H9 (cell line): ENCODE measurements at regions not wholly inside any gene's neighbourhood (a gene's known extent, or its start where the extent isn't known, plus 50 kb on each side); places are given as distances from the start of the nearest gene placed in this dataset.

ENCODE experiments used
- DNase-seq: peaks from one replicate; pipeline ENCODE4 v3.0.0-alpha.2; 2017
- H2AFZ ChIP-seq: one replicate; pipeline ENCODE4 v1.6.1; 2013; ENCODE audit warnings: mild to moderate bottlenecking, low read length, control low read depth, moderate library complexity
- H2AK5ac ChIP-seq: 2 replicates; pipeline ENCODE4 v1.6.1; 2013; ENCODE audit warnings: low read length, control low read depth, mixed read lengths; ENCODE audit not compliant: insufficient read length
- H2BK120ac ChIP-seq: one replicate; pipeline ENCODE4 v1.6.1; 2013; ENCODE audit warnings: low read depth, mild to moderate bottlenecking, low read length, control low read depth, inconsistent platforms; ENCODE audit not compliant: poor library complexity, severe bottlenecking
- H2BK12ac ChIP-seq: 2 replicates; pipeline ENCODE4 v1.6.1; 2013; ENCODE audit warnings: low read length, control low read depth, mixed read lengths, low read depth; ENCODE audit not compliant: insufficient read length
- H2BK15ac ChIP-seq: 2 replicates; pipeline ENCODE4 v1.6.1; 2013; ENCODE audit warnings: low read depth, low read length, control low read depth
- H2BK20ac ChIP-seq: one replicate; pipeline ENCODE4 v1.6.1; 2013; ENCODE audit warnings: low read depth, mild to moderate bottlenecking, low read length, control low read depth, inconsistent platforms; ENCODE audit not compliant: poor library complexity, severe bottlenecking
- H2BK5ac ChIP-seq: 2 replicates; pipeline ENCODE4 v1.6.1; 2013; ENCODE audit warnings: low read length, control low read depth, mixed read lengths; ENCODE audit not compliant: insufficient read length
- H3K14ac ChIP-seq: 2 replicates; pipeline ENCODE4 v1.6.1; 2013; ENCODE audit warnings: low read length, control low read depth; ENCODE audit not compliant: insufficient read depth
- H3K18ac ChIP-seq: 2 replicates; pipeline ENCODE4 v1.6.1; 2013; ENCODE audit warnings: low read depth, mild to moderate bottlenecking, mixed read lengths, low read length, control low read depth; ENCODE audit not compliant: insufficient read length
- H3K23ac ChIP-seq: 2 replicates; pipeline ENCODE4 v1.6.1; 2013; ENCODE audit warnings: low read length, control low read depth, mixed read lengths, low read depth; ENCODE audit not compliant: insufficient read length
- H3K23me2 ChIP-seq: 2 replicates; pipeline ENCODE4 v1.6.1; 2013; ENCODE audit warnings: low read depth, mild to moderate bottlenecking, mixed read lengths, low read length, control low read depth; ENCODE audit not compliant: insufficient read length, poor library complexity, severe bottlenecking
- H3K27ac ChIP-seq: 2 replicates; pipeline ENCODE4 v1.5.1; 2013; ENCODE audit warnings: low read length, control low read depth, mixed read lengths, low read depth; ENCODE audit not compliant: insufficient read length
- H3K27me3 ChIP-seq: 2 replicates; pipeline ENCODE4 v1.6.1; 2013; ENCODE audit warnings: low read length, control low read depth, inconsistent platforms; ENCODE audit not compliant: insufficient read depth
- H3K4ac ChIP-seq: 2 replicates; pipeline ENCODE4 v1.6.1; 2013; ENCODE audit warnings: low read depth, mild to moderate bottlenecking, control low read depth, inconsistent platforms, low read length, moderate library complexity
- H3K4me1 ChIP-seq: 2 replicates; pipeline ENCODE4 v1.6.1; 2013; ENCODE audit warnings: low read length, control low read depth, inconsistent platforms; ENCODE audit not compliant: insufficient read depth
- H3K4me2 ChIP-seq: 2 replicates; pipeline ENCODE4 v1.6.1; 2013; ENCODE audit warnings: low read length, control low read depth, mixed read lengths; ENCODE audit not compliant: insufficient read length, insufficient read depth
- H3K56ac ChIP-seq: 2 replicates; pipeline ENCODE4 v1.6.1; 2013; ENCODE audit warnings: low read depth, mild to moderate bottlenecking, mixed read lengths, low read length, control low read depth; ENCODE audit not compliant: insufficient read length
- H3K79me1 ChIP-seq: 2 replicates; pipeline ENCODE4 v1.6.1; 2013; ENCODE audit warnings: low read depth, mild to moderate bottlenecking, moderate library complexity, low read length, control low read depth, inconsistent platforms; ENCODE audit not compliant: insufficient read depth, poor library complexity, severe bottlenecking
- H3K79me2 ChIP-seq: 2 replicates; pipeline ENCODE4 v1.6.1; 2013; ENCODE audit warnings: low read length, control low read depth, inconsistent platforms; ENCODE audit not compliant: insufficient read depth
- H3K9ac ChIP-seq: 2 replicates; pipeline ENCODE4 v1.6.1; 2013; ENCODE audit warnings: low read length, control low read depth, mixed read lengths; ENCODE audit not compliant: insufficient read length; ENCODE audit errors: extremely low read depth
- H3K9me3 ChIP-seq: one replicate; pipeline ENCODE4 v1.6.1; 2013; ENCODE audit warnings: low read depth, low read length, inconsistent platforms; ENCODE audit not compliant: control insufficient read depth
- H3T11ph ChIP-seq: one replicate; pipeline ENCODE4 v1.6.1; 2013; ENCODE audit warnings: mild to moderate bottlenecking, low read length, control low read depth, inconsistent platforms
- H4K20me1 ChIP-seq: one replicate; pipeline ENCODE4 v1.6.1; 2013; ENCODE audit not compliant: control insufficient read depth, insufficient read length, insufficient read depth
- H4K5ac ChIP-seq: 2 replicates; pipeline ENCODE4 v1.6.1; 2013; ENCODE audit warnings: low read depth, mild to moderate bottlenecking, mixed read lengths, low read length, control low read depth; ENCODE audit not compliant: insufficient read length
- H4K8ac ChIP-seq: replicated peaks from 2 replicates; pipeline ENCODE4 v1.6.1; 2013; ENCODE audit warnings: low read length, control low read depth, mixed read lengths, low read depth; ENCODE audit not compliant: insufficient read length
- H4K91ac ChIP-seq: 2 replicates; pipeline ENCODE4 v1.6.1; 2013; ENCODE audit warnings: low read depth, mild to moderate bottlenecking, moderate library complexity, mixed read lengths, low read length, control low read depth; ENCODE audit not compliant: insufficient read length
- H3K27ac Mint-ChIP-seq, 3 experiments: 2 replicates in 2 of 3; 3 replicates in 1 of 3; pipeline ENCODE4 v1.8.0; 2020 to 2021; ENCODE audit warnings: mixed read lengths in 3 of 3, mild to moderate bottlenecking in 1 of 3, moderate library complexity in 1 of 3
- H3K27me3 Mint-ChIP-seq: 2 replicates; pipeline ENCODE4 v1.8.0; 2021; ENCODE audit warnings: low read depth, mild to moderate bottlenecking, moderate library complexity, mixed read lengths
- H3K36me3 Mint-ChIP-seq, 3 experiments: 2 replicates in 2 of 3; 3 replicates in 1 of 3; pipeline ENCODE4 v1.8.0; 2020 to 2021; ENCODE audit warnings: low read depth in 3 of 3, mixed read lengths in 3 of 3; ENCODE audit not compliant: insufficient read depth in 1 of 3
- H3K4me1 Mint-ChIP-seq, 2 experiments: 2 replicates each; pipeline ENCODE4 v1.8.0; 2020; ENCODE audit warnings: mixed read lengths in 2 of 2
- H3K4me3 Mint-ChIP-seq, 2 experiments: 2 replicates in 1 of 2; 3 replicates in 1 of 2; pipeline ENCODE4 v1.8.0; 2020 to 2021; ENCODE audit warnings: mild to moderate bottlenecking in 2 of 2, mixed read lengths in 2 of 2, moderate library complexity in 1 of 2
- H3K9me3 Mint-ChIP-seq, 2 experiments: 2 replicates in 1 of 2; 3 replicates in 1 of 2; pipeline ENCODE4 v1.8.0; 2020; ENCODE audit warnings: mild to moderate bottlenecking in 2 of 2, mixed read lengths in 2 of 2, moderate library complexity in 1 of 2
- CTCF ChIP-seq: fragments of 200-600 bp; sonication (generic); conservative IDR thresholded peaks from 3 replicates; pipeline ENCODE4 v1.8.0; 2021; ENCODE audit warnings: antibody characterized with exemption, mild to moderate bottlenecking
- WGBS: extraction: QIAGEN DNeasy Blood & Tissue Kit; methylation state at CpG from one replicate; pipeline ENCODE4 v1.1.7; 2013; ENCODE audit warnings: missing lambda C conversion rate, low lambda C conversion rate, mixed read lengths; ENCODE audit not compliant: insufficient read length; ENCODE audit errors: extremely low coverage; 5-methylcytosine and 5-hydroxymethylcytosine counted together

DNA sequence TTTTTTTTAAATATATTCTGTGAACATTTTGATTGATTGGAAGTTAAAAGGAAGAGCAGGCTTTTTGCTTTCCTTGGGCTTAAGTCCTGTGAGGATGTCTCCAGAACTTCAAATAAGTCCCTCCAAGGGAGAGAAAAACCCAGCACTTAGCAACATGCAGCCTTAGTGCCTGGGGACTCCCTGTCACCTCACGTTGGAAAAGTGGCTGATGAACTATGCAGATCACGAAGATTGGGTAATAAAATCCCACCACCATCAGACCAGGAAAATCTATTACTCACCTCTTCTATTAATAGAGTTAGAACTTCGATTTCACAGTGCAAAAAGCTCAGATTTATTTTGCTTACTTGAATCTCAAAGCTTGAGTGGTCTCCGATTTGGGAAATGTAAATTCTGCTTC, 507.0 kb downstream of the MAT2B start:
- Histone ChIP-seq H3K4me1 (no peaks in the 10 kb centered on the region), H2BK5ac (no peak overlapping the region)

More for the DNA sequence above, 507.0 kb downstream of the MAT2B start:
- H3K4ac ChIP-seq: no peak overlapping the region
- no peak overlapping the region for H2BK120ac ChIP-seq
- no peaks in the 10 kb centered on the region for H3K23me2 ChIP-seq
- no peak for DNase-seq
- H3K9ac ChIP-seq: no peak overlapping the region
- H2BK20ac ChIP-seq: no peak overlapping the region
- H3K56ac ChIP-seq: no peak overlapping the region
- H4K5ac ChIP-seq: no peak overlapping the region
- no peak overlapping the region for H3K18ac ChIP-seq
- H4K8ac ChIP-seq: no peak overlapping the region
- H3K79me2 ChIP-seq: no peaks in the 10 kb centered on the region
- no peak overlapping the region for H3K4me3 Mint-ChIP-seq
- no peaks in the 10 kb centered on the region for H3K27me3 Mint-ChIP-seq
- H3K9me3 ChIP-seq: no peaks in the 10 kb centered on the region
- H3K27ac Mint-ChIP-seq: 0 out of 7 replicates have a peak overlapping the region, but pooled peaks of 1 of the 3 experiments have one; percentile 19
- no CpG with 5 or more reads among the region's 4 CpGs for WGBS
- H3K14ac ChIP-seq: no peak overlapping the region
- no peak overlapping the region for H2BK15ac ChIP-seq
- H3K4me2 ChIP-seq: no peak overlapping the region
- H3K36me3 Mint-ChIP-seq: no peaks in the 10 kb centered on the region
- no peaks in the 10 kb centered on the region; a peak in 1 of 5 replicates for H3K9me3 Mint-ChIP-seq
- no peak overlapping the region for H2AFZ ChIP-seq
- no peak overlapping the region for H4K91ac ChIP-seq
- TF ChIP-seq CTCF: no peak
- no peaks in the 10 kb centered on the region for H4K20me1 ChIP-seq
- no peaks in the 10 kb centered on the region for H3K27me3 ChIP-seq
- H2AK5ac ChIP-seq: no peak overlapping the region
- no peak overlapping the region for H3T11ph ChIP-seq
- H3K23ac ChIP-seq: no peak overlapping the region
- no peak overlapping the region for H3K27ac ChIP-seq
- no peaks in the 10 kb centered on the region for H3K79me1 ChIP-seq
- H2BK12ac ChIP-seq: no peak overlapping the region
- H3K4me1 Mint-ChIP-seq: peaks cover 2 to 4% of the 10 kb centered on the region in 2 experiments
